ENCODE measurements at regions not wholly inside any gene's neighbourhood (a gene's known extent, or its start where the extent isn't known, plus 50 kb on each side); places are given as distances from the start of the nearest gene placed in this dataset.

- no peaks in the 10 kb centered on the region for H3K27me3 ChIP-seq
- TF ChIP-seq CTCF (IDR thresholded peaks at IDR 0.05) = no peak
- TF ChIP-seq POLR2A (IDR thresholded peaks at IDR 0.05) = no peak
- DNase-seq = no peak
- no peaks in the 10 kb centered on the region for H3K9me3 ChIP-seq
- H3K27ac ChIP-seq = no peak overlapping the region
- 93 to 96% methylated on average over 3 of the region's 3 CpGs for WGBS, 2 donors
- H3K36me3 ChIP-seq = no peaks in the 10 kb centered on the region
- H3K4me1 ChIP-seq = no peaks in the 10 kb centered on the region
- intact Hi-C loops (cut with DNase I) = no loop called here
- H3K4me3 ChIP-seq (replicated peaks in 1 of 3) = no peak overlapping the region
Observed at GRCh38 chr6:160858886-160859285, 132.7 kb upstream of the MAP3K4 start.

GRCh38 chr6:160859822-160860221 is 131.7 kb upstream of the MAP3K4 start:
- Histone ChIP-seq H3K27ac (no peak overlapping the region), H3K27me3 (no peaks in the 10 kb centered on the region), H3K4me1 (no peaks in the 10 kb centered on the region), H3K36me3 (no peaks in the 10 kb centered on the region), H3K9me3 (no peaks in the 10 kb centered on the region), H3K4me3 (replicated peaks in 1 of 3) (no peak overlapping the region)
- 76 to 80% methylated on average over 7 to 9 of the region's 9 CpGs for WGBS, 2 donors
- DNase-seq = no peak
- TF ChIP-seq CTCF (IDR thresholded peaks at IDR 0.05) (no peak), POLR2A (IDR thresholded peaks at IDR 0.05) (no peak)
- intact Hi-C loops (cut with DNase I) = no loop called here

GRCh38 chr6:160861824-160862223 is 129.7 kb upstream of the MAP3K4 start:
- 33 to 57% methylated on average over 4 of the region's 4 CpGs for WGBS, 2 donors
- intact Hi-C loops (cut with DNase I) = no loop called here

GRCh38 chr6:160863782-160864181 is 127.8 kb upstream of the MAP3K4 start:
- intact Hi-C loops (cut with DNase I) = no loop called here
- Histone ChIP-seq H3K4me1 (no peaks in the 10 kb centered on the region), H3K36me3 (no peaks in the 10 kb centered on the region), H3K27me3 (no peaks in the 10 kb centered on the region), H3K4me3 (replicated peaks in 1 of 3) (no peak overlapping the region), H3K9me3 (no peaks in the 10 kb centered on the region), H3K27ac (no peak overlapping the region)
- DNase-seq = no peak
- 91 to 94% methylated on average over 10 to 14 of the region's 18 CpGs for WGBS, 2 donors
- no peak for TF ChIP-seq POLR2A (IDR thresholded peaks at IDR 0.05)
- TF ChIP-seq CTCF (IDR thresholded peaks at IDR 0.05) = no peak

More at GRCh38 chr6:160861824-160862223, 129.7 kb upstream of the MAP3K4 start:
- H3K4me3 ChIP-seq (replicated peaks in 1 of 3) = no peak overlapping the region
- H3K27ac ChIP-seq = no peak overlapping the region
- H3K9me3 ChIP-seq = no peaks in the 10 kb centered on the region
- H3K36me3 ChIP-seq = no peaks in the 10 kb centered on the region
- H3K27me3 ChIP-seq = no peaks in the 10 kb centered on the region
- H3K4me1 ChIP-seq = no peaks in the 10 kb centered on the region
- TF ChIP-seq CTCF (IDR thresholded peaks at IDR 0.05) (no peak), POLR2A (IDR thresholded peaks at IDR 0.05) (no peak)
- no peak for DNase-seq

GRCh38 chr6:160871320-160871719 is 120.2 kb upstream of the MAP3K4 start:
- Histone ChIP-seq H3K36me3 (no peaks in the 10 kb centered on the region), H3K27me3 (no peaks in the 10 kb centered on the region), H3K4me3 (replicated peaks in 1 of 3) (no peak overlapping the region), H3K4me1 (no peaks in the 10 kb centered on the region), H3K27ac (no peak overlapping the region), H3K9me3 (no peaks in the 10 kb centered on the region)
- TF ChIP-seq CTCF (IDR thresholded peaks at IDR 0.05) (no peak), POLR2A (IDR thresholded peaks at IDR 0.05) (no peak)
- 95% methylated on average over 1 of the region's 1 CpG for WGBS, 2 donors
- DNase-seq = no peak
- intact Hi-C loops (cut with DNase I) = no loop called here
